ENCODE measurements at regions not wholly inside any gene's neighbourhood (a gene's known extent, or its start where the extent isn't known, plus 50 kb on each side); places are given as distances from the start of the nearest gene placed in this dataset.
"Not testable (repeated sequence)": the region's sequence is repeated elsewhere in the genome, so short reads cannot be mapped to it uniquely, and the experiment has no call there.

- in situ Hi-C loops (cut with HindIII; ENCODE audit: low sequenced_read_pairs) = no loop called here
These were observed 120.2 kb upstream of the CENPE start for GRCh38 chr4:103318327-103318726.

GRCh38 chr4:103308248-103308561 lies 110.1 kb upstream of the CENPE start:
- in situ Hi-C loops (cut with HindIII; ENCODE audit: low sequenced_read_pairs) = no loop called here

GRCh38 chr4:103307453-103308247 lies 109.5 kb upstream of the CENPE start:
- in situ Hi-C loops (cut with HindIII; ENCODE audit: low sequenced_read_pairs) = no loop called here

- in situ Hi-C loops (cut with HindIII; ENCODE audit: low sequenced_read_pairs) = no loop called here
These were observed 108.8 kb upstream of the CENPE start for GRCh38 chr4:103306870-103307375.

GRCh38 chr4:103305355-103305754 lies 107.2 kb upstream of the CENPE start:
- in situ Hi-C loops (cut with HindIII; ENCODE audit: low sequenced_read_pairs) = no loop called here

GRCh38 chr4:103303011-103303410 lies 104.9 kb upstream of the CENPE start:
- in situ Hi-C loops (cut with HindIII; ENCODE audit: low sequenced_read_pairs) = no loop called here

GRCh38 chr4:103292959-103293358 lies 94.8 kb upstream of the CENPE start:
- in situ Hi-C loops (cut with HindIII; ENCODE audit: low sequenced_read_pairs) = no loop called here

- in situ Hi-C loops (cut with HindIII; ENCODE audit: low sequenced_read_pairs) = no loop called here
These were observed 94.2 kb upstream of the CENPE start for GRCh38 chr4:103292373-103292772.

GRCh38 chr4:103289186-103289585 lies 91.0 kb upstream of the CENPE start:
- in situ Hi-C loops (cut with HindIII; ENCODE audit: low sequenced_read_pairs) = no loop called here

- in situ Hi-C loops (cut with HindIII; ENCODE audit: low sequenced_read_pairs) = no loop called here
These were observed 74.0 kb upstream of the CENPE start for GRCh38 chr4:103272174-103272573.

- in situ Hi-C loops (cut with HindIII; ENCODE audit: low sequenced_read_pairs) = no loop called here
These were observed 70.6 kb upstream of the CENPE start for GRCh38 chr4:103268746-103269145.

GRCh38 chr4:103264905-103265304 lies 66.8 kb upstream of the CENPE start:
- in situ Hi-C loops (cut with HindIII; ENCODE audit: low sequenced_read_pairs) = no loop called here

- in situ Hi-C loops (cut with HindIII; ENCODE audit: low sequenced_read_pairs) = not testable (repeated sequence)
These were observed 57.9 kb upstream of the CENPE start for GRCh38 chr4:103256068-103256467.
